ENCODE measurements at regions not wholly inside any gene's neighbourhood (a gene's known extent, or its start where the extent isn't known, plus 50 kb on each side); places are given as distances from the start of the nearest gene placed in this dataset.

- TF ChIP-seq CTCF (IDR thresholded peaks at IDR 0.05; ENCODE audit: borderline replicate concordance, extremely low read depth, low read length, poor library complexity, severe bottlenecking), result no peak
- TF ChIP-seq EZH2 (IDR thresholded peaks at IDR 0.05; ENCODE audit: borderline replicate concordance, low read depth, low read length, severe bottlenecking), result no peak
- Histone ChIP-seq H2AFZ (ENCODE audit: low read depth, low read length) (no peak overlapping the region), H3K4me3 (ENCODE audit: low read depth in 1 of 2, low read length in 2 of 2) (no peak overlapping the region), H3K79me2 (ENCODE audit: insufficient read depth, low read length) (no peaks in the 10 kb centered on the region), H3K36me3 (ENCODE audit: insufficient read depth, low read length) (no peaks in the 10 kb centered on the region), H3K4me2 (ENCODE audit: insufficient read depth, low read length) (no peak overlapping the region), H3K27me3 (ENCODE audit: insufficient read depth, low read length, poor library complexity) (no peaks in the 10 kb centered on the region), H3K9me3 (ENCODE audit: insufficient read depth, low read length, severe bottlenecking) (peaks cover 2% of the 10 kb centered on the region), H3K4me1 (ENCODE audit: insufficient read depth, low read length) (no peaks in the 10 kb centered on the region), H3K9ac (ENCODE audit: low read depth, low read length) (no peak overlapping the region), H4K20me1 (ENCODE audit: insufficient read depth, low read length) (no peaks in the 10 kb centered on the region), H3K27ac (ENCODE audit: low read length) (no peak overlapping the region)
- DNase-seq (no peak), ATAC-seq (ENCODE audit: insufficient read depth, low read depth) (no peak)
Observed at GRCh38 chr5:33230467-33231078, 210.2 kb upstream of the TARS1 start.

- no peak for TF ChIP-seq EZH2 (IDR thresholded peaks at IDR 0.05; ENCODE audit: borderline replicate concordance, low read depth, low read length, severe bottlenecking)
- no peak for TF ChIP-seq CTCF (IDR thresholded peaks at IDR 0.05; ENCODE audit: borderline replicate concordance, extremely low read depth, low read length, poor library complexity, severe bottlenecking)
- H3K79me2 ChIP-seq (ENCODE audit: insufficient read depth, low read length), result no peaks in the 10 kb centered on the region
- H3K9me3 ChIP-seq (ENCODE audit: insufficient read depth, low read length, severe bottlenecking), result peaks cover under 1% of the 10 kb centered on the region
- no peaks in the 10 kb centered on the region for H3K36me3 ChIP-seq (ENCODE audit: insufficient read depth, low read length)
- no peak overlapping the region for H2AFZ ChIP-seq (ENCODE audit: low read depth, low read length)
- ATAC-seq (ENCODE audit: insufficient read depth, low read depth), result no peak
- no peaks in the 10 kb centered on the region for H3K27me3 ChIP-seq (ENCODE audit: insufficient read depth, low read length, poor library complexity)
- H3K4me1 ChIP-seq (ENCODE audit: insufficient read depth, low read length), result no peaks in the 10 kb centered on the region
- H3K27ac ChIP-seq (ENCODE audit: low read length), result no peak overlapping the region
- H3K4me3 ChIP-seq (ENCODE audit: low read depth in 1 of 2, low read length in 2 of 2), result no peak overlapping the region
- no peak for DNase-seq
- H3K4me2 ChIP-seq (ENCODE audit: insufficient read depth, low read length), result no peak overlapping the region
- no peak overlapping the region for H3K9ac ChIP-seq (ENCODE audit: low read depth, low read length)
- H4K20me1 ChIP-seq (ENCODE audit: insufficient read depth, low read length), result no peaks in the 10 kb centered on the region
Observed at GRCh38 chr5:33231214-33231710, 209.5 kb upstream of the TARS1 start.

- TF ChIP-seq CTCF (IDR thresholded peaks at IDR 0.05; ENCODE audit: borderline replicate concordance, extremely low read depth, low read length, poor library complexity, severe bottlenecking) (no peak), EZH2 (IDR thresholded peaks at IDR 0.05; ENCODE audit: borderline replicate concordance, low read depth, low read length, severe bottlenecking) (no peak)
- H3K9ac ChIP-seq (ENCODE audit: low read depth, low read length), result no peak overlapping the region
- H3K4me1 ChIP-seq (ENCODE audit: insufficient read depth, low read length), result no peaks in the 10 kb centered on the region
- no peak overlapping the region for H3K4me3 ChIP-seq (ENCODE audit: low read depth in 1 of 2, low read length in 2 of 2)
- no peak overlapping the region for H3K27ac ChIP-seq (ENCODE audit: low read length)
- no peak overlapping the region for H3K4me2 ChIP-seq (ENCODE audit: insufficient read depth, low read length)
- H3K9me3 ChIP-seq (ENCODE audit: insufficient read depth, low read length, severe bottlenecking), result no peaks in the 10 kb centered on the region
- H3K79me2 ChIP-seq (ENCODE audit: insufficient read depth, low read length), result no peaks in the 10 kb centered on the region
- ATAC-seq (ENCODE audit: insufficient read depth, low read depth) (no peak), DNase-seq (no peak)
- H3K36me3 ChIP-seq (ENCODE audit: insufficient read depth, low read length), result no peaks in the 10 kb centered on the region
- H3K27me3 ChIP-seq (ENCODE audit: insufficient read depth, low read length, poor library complexity), result no peaks in the 10 kb centered on the region
- H4K20me1 ChIP-seq (ENCODE audit: insufficient read depth, low read length), result no peaks in the 10 kb centered on the region
- H2AFZ ChIP-seq (ENCODE audit: low read depth, low read length), result no peak overlapping the region
Observed at GRCh38 chr5:33231935-33232334, 208.8 kb upstream of the TARS1 start.
